ENCODE measurements at regions not wholly inside any gene's neighbourhood (a gene's known extent, or its start where the extent isn't known, plus 50 kb on each side); places are given as distances from the start of the nearest gene placed in this dataset.

GRCh38 chr5:8239198-8239597 is 370.2 kb downstream of the MTRR start:
- POLR2A ChIA-PET = no interaction called here
- no peak for DNase-seq (ENCODE audit: low read depth, low spot score)
- Histone ChIP-seq H3K9me3 (replicated peaks; ENCODE audit: control insufficient read depth, insufficient read depth, low read length) (peaks cover 5% of the 10 kb centered on the region), H3K4me2 (ENCODE audit: insufficient read depth, low read length) (no peak overlapping the region), H3K4me3 (replicated peaks in 1 of 3; ENCODE audit: insufficient read depth in 1 of 3, low read depth in 1 of 3, low read length in 3 of 3) (no peak overlapping the region), H3K9ac (replicated peaks; ENCODE audit: extremely low read depth, insufficient read depth, low read length) (no peak overlapping the region), H3K27ac (ENCODE audit: insufficient read depth, low read depth, low read length) (no peak overlapping the region), H3K9me1 (replicated peaks; ENCODE audit: control insufficient read depth, extremely low read depth, insufficient read depth, low read length) (no peaks in the 10 kb centered on the region), H3K79me2 (ENCODE audit: control insufficient read depth, insufficient read depth, low read length) (no peaks in the 10 kb centered on the region), H4K20me1 (replicated peaks; ENCODE audit: control insufficient read depth, extremely low read depth, insufficient read depth, low read length) (no peaks in the 10 kb centered on the region), H3K27me3 (ENCODE audit: control insufficient read depth in 2 of 2, insufficient read depth in 2 of 2, low read length in 2 of 2) (no peaks in the 10 kb centered on the region), H2AFZ (ENCODE audit: low read depth, low read length) (no peak overlapping the region), H3K36me3 (ENCODE audit: control insufficient read depth in 2 of 2, extremely low read depth in 1 of 2, insufficient read depth in 2 of 2, low read length in 2 of 2) (no peaks in the 10 kb centered on the region), H3K4me1 (ENCODE audit: control insufficient read depth, extremely low read depth, insufficient read depth, low read length) (no peaks in the 10 kb centered on the region)
- CTCF ChIA-PET = no interaction called here
- intact Hi-C loops (cut with micrococcal nuclease) = no loop called here
- no TSS peak for BruUV-seq (replicated peaks)
- no peak for FAIRE-seq
- dilution Hi-C loops (cut with MboI; ENCODE audit: extremely low pct_ligation_motif_present, low sequenced_read_pairs) = no loop called here
- TF ChIP-seq POLR2A (IDR thresholded peaks at IDR 0.05; ENCODE audit: low read depth, low read length) (no peak), JUN (IDR thresholded peaks at IDR 0.05; ENCODE audit: borderline replicate concordance, insufficient read depth, insufficient read length, low read depth) (no peak), EZH2 (IDR thresholded peaks at IDR 0.05; ENCODE audit: borderline replicate concordance, low read depth, low read length, severe bottlenecking) (no peak), POLR2AphosphoS5 (IDR thresholded peaks at IDR 0.05; ENCODE audit: insufficient read depth, low read depth, low read length) (no peak), CTCF (IDR thresholded peaks at IDR 0.05; ENCODE audit: extremely low read depth in 1 of 2, insufficient read depth in 1 of 2, low read depth in 1 of 2, low read length in 2 of 2) (no peak), FOS (IDR thresholded peaks at IDR 0.05; ENCODE audit: borderline replicate concordance, insufficient read depth, low read length) (no peak), MYC (IDR thresholded peaks at IDR 0.05; ENCODE audit: low read depth, low read length) (no peak), GATA2 (IDR thresholded peaks at IDR 0.05; ENCODE audit: insufficient read depth, insufficient read length, low read depth, low read length) (no peak)
- TF ChIP-seq, protein P1, sequence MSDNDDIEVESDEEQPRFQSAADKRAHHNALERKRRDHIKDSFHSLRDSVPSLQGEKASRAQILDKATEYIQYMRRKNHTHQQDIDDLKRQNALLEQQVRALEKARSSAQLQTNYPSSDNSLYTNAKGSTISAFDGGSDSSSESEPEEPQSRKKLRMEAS (IDR thresholded peaks at IDR 0.05; ENCODE audit: insufficient read depth, insufficient read length) = no peak

Data from endothelial cell of umbilical vein (primary cell).